ENCODE measurements at regions not wholly inside any gene's neighbourhood (a gene's known extent, or its start where the extent isn't known, plus 50 kb on each side); places are given as distances from the start of the nearest gene placed in this dataset.

DNA sequence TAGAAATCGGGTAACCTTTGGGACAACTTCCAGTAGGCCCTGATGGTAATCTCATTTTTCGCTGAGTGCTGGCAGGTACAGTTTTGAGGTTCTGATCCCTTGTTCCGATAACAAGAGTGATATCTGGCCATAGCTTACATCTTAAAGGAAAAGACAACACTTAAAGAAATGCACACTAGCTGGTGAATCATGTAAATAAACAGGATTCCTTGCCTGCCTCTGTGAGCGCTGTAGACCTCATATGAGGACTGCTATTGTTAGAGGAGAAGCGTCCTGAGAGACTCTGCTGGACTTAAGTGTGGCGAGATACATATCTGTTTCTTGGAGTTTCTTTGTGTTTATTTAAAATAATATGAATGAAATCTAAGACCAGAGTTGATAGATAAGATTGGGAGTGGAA lies 149.3 kb upstream of the SLC4A4 start:
- Mint-ChIP-seq H3K4me3 (no peak overlapping the region), H3K27ac (no peak overlapping the region), H3K9me3 (no peaks in the 10 kb centered on the region), H3K4me1 (peaks cover 16% of the 10 kb centered on the region), H3K27me3 (ENCODE audit: low read depth) (peaks cover 44% of the 10 kb centered on the region), H3K36me3 (no peaks in the 10 kb centered on the region)
- ATAC-seq (no peak), DNase-seq (ENCODE audit: low spot score) (no peak)
- ChIA-PET POLR2A (no interaction called here), CTCF (interaction anchor here (0.6 kb wide), 1 partner anchor 304 kb away, joined by 4 read pairs; no protein-coding TSS in a partner anchor)
- TF ChIP-seq NFYB (CRISPR knock-in tag; conservative IDR thresholded peaks at IDR 0.05; ENCODE audit: low read depth) (no peak), ZMAT4 (CRISPR knock-in tag; IDR thresholded peaks at IDR 0.05) (no peak), NR1H2 (CRISPR knock-in tag; IDR thresholded peaks at IDR 0.05) (no peak), JUN (CRISPR knock-in tag; IDR thresholded peaks at IDR 0.05) (no peak), ZNF121 (CRISPR knock-in tag; IDR thresholded peaks at IDR 0.05) (no peak), ERG (CRISPR knock-in tag; IDR thresholded peaks at IDR 0.05) (no peak), PRDM15 (CRISPR knock-in tag; IDR thresholded peaks at IDR 0.05) (no peak), KAT7 (CRISPR knock-in tag; IDR thresholded peaks at IDR 0.05; ENCODE audit: borderline replicate concordance) (no peak), ZNF232 (CRISPR knock-in tag; IDR thresholded peaks at IDR 0.05) (no peak), NFE2L1 (CRISPR knock-in tag; IDR thresholded peaks at IDR 0.05) (no peak), SOX15 (CRISPR knock-in tag; IDR thresholded peaks at IDR 0.05) (no peak), MYBL2 (CRISPR knock-in tag; IDR thresholded peaks at IDR 0.05) (no peak), FOXJ3 (CRISPR knock-in tag; IDR thresholded peaks at IDR 0.05; ENCODE audit: borderline replicate concordance) (no peak), ELF4 (CRISPR knock-in tag; IDR thresholded peaks at IDR 0.05; ENCODE audit: low read depth) (no peak), IRF1 (CRISPR knock-in tag; IDR thresholded peaks at IDR 0.05) (no peak)
- TF ChIP-seq, protein P1, sequence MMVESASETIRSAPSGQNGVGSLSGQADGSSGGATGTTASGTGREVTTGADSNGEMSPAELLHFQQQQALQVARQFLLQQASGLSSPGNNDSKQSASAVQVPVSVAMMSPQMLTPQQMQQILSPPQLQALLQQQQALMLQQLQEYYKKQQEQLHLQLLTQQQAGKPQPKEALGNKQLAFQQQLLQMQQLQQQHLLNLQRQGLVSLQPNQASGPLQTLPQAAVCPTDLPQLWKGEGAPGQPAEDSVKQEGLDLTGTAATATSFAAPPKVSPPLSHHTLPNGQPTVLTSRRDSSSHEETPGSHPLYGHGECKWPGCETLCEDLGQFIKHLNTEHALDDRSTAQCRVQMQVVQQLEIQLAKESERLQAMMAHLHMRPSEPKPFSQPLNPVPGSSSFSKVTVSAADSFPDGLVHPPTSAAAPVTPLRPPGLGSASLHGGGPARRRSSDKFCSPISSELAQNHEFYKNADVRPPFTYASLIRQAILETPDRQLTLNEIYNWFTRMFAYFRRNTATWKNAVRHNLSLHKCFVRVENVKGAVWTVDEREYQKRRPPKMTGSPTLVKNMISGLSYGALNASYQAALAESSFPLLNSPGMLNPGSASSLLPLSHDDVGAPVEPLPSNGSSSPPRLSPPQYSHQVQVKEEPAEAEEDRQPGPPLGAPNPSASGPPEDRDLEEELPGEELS (CRISPR knock-in tag; IDR thresholded peaks at IDR 0.05), result no peak
- TF ChIP-seq, protein P2, sequence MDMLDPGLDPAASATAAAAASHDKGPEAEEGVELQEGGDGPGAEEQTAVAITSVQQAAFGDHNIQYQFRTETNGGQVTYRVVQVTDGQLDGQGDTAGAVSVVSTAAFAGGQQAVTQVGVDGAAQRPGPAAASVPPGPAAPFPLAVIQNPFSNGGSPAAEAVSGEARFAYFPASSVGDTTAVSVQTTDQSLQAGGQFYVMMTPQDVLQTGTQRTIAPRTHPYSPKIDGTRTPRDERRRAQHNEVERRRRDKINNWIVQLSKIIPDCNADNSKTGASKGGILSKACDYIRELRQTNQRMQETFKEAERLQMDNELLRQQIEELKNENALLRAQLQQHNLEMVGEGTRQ (CRISPR knock-in tag; IDR thresholded peaks at IDR 0.05), result no peak
- TF ChIP-seq, protein P3, sequence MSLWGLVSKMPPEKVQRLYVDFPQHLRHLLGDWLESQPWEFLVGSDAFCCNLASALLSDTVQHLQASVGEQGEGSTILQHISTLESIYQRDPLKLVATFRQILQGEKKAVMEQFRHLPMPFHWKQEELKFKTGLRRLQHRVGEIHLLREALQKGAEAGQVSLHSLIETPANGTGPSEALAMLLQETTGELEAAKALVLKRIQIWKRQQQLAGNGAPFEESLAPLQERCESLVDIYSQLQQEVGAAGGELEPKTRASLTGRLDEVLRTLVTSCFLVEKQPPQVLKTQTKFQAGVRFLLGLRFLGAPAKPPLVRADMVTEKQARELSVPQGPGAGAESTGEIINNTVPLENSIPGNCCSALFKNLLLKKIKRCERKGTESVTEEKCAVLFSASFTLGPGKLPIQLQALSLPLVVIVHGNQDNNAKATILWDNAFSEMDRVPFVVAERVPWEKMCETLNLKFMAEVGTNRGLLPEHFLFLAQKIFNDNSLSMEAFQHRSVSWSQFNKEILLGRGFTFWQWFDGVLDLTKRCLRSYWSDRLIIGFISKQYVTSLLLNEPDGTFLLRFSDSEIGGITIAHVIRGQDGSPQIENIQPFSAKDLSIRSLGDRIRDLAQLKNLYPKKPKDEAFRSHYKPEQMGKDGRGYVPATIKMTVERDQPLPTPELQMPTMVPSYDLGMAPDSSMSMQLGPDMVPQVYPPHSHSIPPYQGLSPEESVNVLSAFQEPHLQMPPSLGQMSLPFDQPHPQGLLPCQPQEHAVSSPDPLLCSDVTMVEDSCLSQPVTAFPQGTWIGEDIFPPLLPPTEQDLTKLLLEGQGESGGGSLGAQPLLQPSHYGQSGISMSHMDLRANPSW (CRISPR knock-in tag; conservative IDR thresholded peaks at IDR 0.05; ENCODE audit: low read depth), result no peak
